Mesodermal cell (in vitro differentiated cells): ENCODE measurements at regions not wholly inside any gene's neighbourhood (a gene's known extent, or its start where the extent isn't known, plus 50 kb on each side); places are given as distances from the start of the nearest gene placed in this dataset.

ENCODE experiments used
- H3K27ac ChIP-seq: 2 replicates; pipeline ENCODE4 v1.7.0; 2013; ENCODE audit warnings: mild to moderate bottlenecking, low read depth, low read length, moderate library complexity; ENCODE audit not compliant: severe bottlenecking
- H3K36me3 ChIP-seq: 2 replicates; pipeline ENCODE4 v1.7.1; 2013; ENCODE audit warnings: mild to moderate bottlenecking, low read length, moderate library complexity; ENCODE audit not compliant: control insufficient read depth, insufficient read depth
- H3K4me1 ChIP-seq: one replicate; pipeline ENCODE4 v1.7.1; 2013; ENCODE audit warnings: mild to moderate bottlenecking, low read length; ENCODE audit not compliant: insufficient read depth, control insufficient read depth, poor library complexity, severe bottlenecking
- H3K4me3 ChIP-seq: 2 replicates; pipeline ENCODE4 v1.7.0; 2013; ENCODE audit warnings: low read length, control low read depth, mild to moderate bottlenecking; ENCODE audit not compliant: insufficient read depth, poor library complexity, severe bottlenecking; ENCODE audit errors: extremely low read depth
- H3K9me3 ChIP-seq: 2 replicates; pipeline ENCODE4 v1.7.1; 2013; ENCODE audit warnings: mild to moderate bottlenecking, low read length, moderate library complexity; ENCODE audit not compliant: control insufficient read depth
- WGBS, 2 experiments: methylation state at CpG; one replicate each; pipeline ENCODE4 v1.1.5; 2013; ENCODE audit warnings: missing lambda C conversion rate in 2 of 2; ENCODE audit not compliant: insufficient coverage in 2 of 2; 5-methylcytosine and 5-hydroxymethylcytosine counted together

- WGBS, 2 experiments = 64 to 70% methylated on average over 10 to 12 of the region's 12 CpGs
- peak overlapping the region; percentile 86 for H3K27ac ChIP-seq
Observed at GRCh38 chr1:58902830-58903513, 119.1 kb upstream of the JUN start.

GRCh38 chr1:58903514-58904298, 119.9 kb upstream of the JUN start:
- WGBS, 2 experiments = 3 to 6% methylated on average over 49 to 55 of the region's 70 CpGs
- Histone ChIP-seq H3K4me1 (peaks cover 34% of the 10 kb centered on the region), H3K36me3 (no peaks in the 10 kb centered on the region), H3K4me3 (peak overlapping the region; percentile 41), H3K27ac (peak overlapping the region; percentile 86), H3K9me3 (no peaks in the 10 kb centered on the region)

More at GRCh38 chr1:58902830-58903513, 119.1 kb upstream of the JUN start:
- Histone ChIP-seq H3K9me3 (no peaks in the 10 kb centered on the region), H3K36me3 (no peaks in the 10 kb centered on the region), H3K4me3 (peak overlapping the region; percentile 41), H3K4me1 (peaks cover 37% of the 10 kb centered on the region)

GRCh38 chr1:58904299-58905125, 120.7 kb upstream of the JUN start:
- WGBS, 2 experiments = 0 to 79% methylated on average over 1 to 4 of the region's 8 CpGs
- H3K27ac ChIP-seq = peak overlapping the region; percentile 86

GRCh38 chr1:58905126-58905490, 121.3 kb upstream of the JUN start:
- H3K36me3 ChIP-seq = no peaks in the 10 kb centered on the region
- no peak overlapping the region for H3K27ac ChIP-seq
- WGBS, 2 experiments = 89 to 100% methylated on average over 3 of the region's 3 CpGs
- no peak overlapping the region for H3K4me3 ChIP-seq
- H3K4me1 ChIP-seq = peaks cover 31% of the 10 kb centered on the region
- H3K9me3 ChIP-seq = no peaks in the 10 kb centered on the region

More at GRCh38 chr1:58904299-58905125, 120.7 kb upstream of the JUN start:
- Histone ChIP-seq H3K36me3 (no peaks in the 10 kb centered on the region), H3K9me3 (no peaks in the 10 kb centered on the region), H3K4me1 (peaks cover 34% of the 10 kb centered on the region), H3K4me3 (peak overlapping the region; percentile 41)

GRCh38 chr1:58905628-58906221, 121.9 kb upstream of the JUN start:
- H3K27ac ChIP-seq = no peak overlapping the region
- WGBS, 2 experiments = 80 to 94% methylated on average over 3 of the region's 3 CpGs
- no peaks in the 10 kb centered on the region for H3K36me3 ChIP-seq
- peaks cover 25% of the 10 kb centered on the region for H3K4me1 ChIP-seq
- no peaks in the 10 kb centered on the region for H3K9me3 ChIP-seq
- no peak overlapping the region for H3K4me3 ChIP-seq

- no peak overlapping the region for H3K27ac ChIP-seq
- peaks cover 24% of the 10 kb centered on the region for H3K4me1 ChIP-seq
- no peaks in the 10 kb centered on the region for H3K36me3 ChIP-seq
- H3K4me3 ChIP-seq = no peak overlapping the region
- no peaks in the 10 kb centered on the region for H3K9me3 ChIP-seq
- 79 to 90% methylated on average over 2 to 3 of the region's 3 CpGs for WGBS, 2 experiments
Observed at GRCh38 chr1:58907398-58907797, 123.6 kb upstream of the JUN start.

DNA sequence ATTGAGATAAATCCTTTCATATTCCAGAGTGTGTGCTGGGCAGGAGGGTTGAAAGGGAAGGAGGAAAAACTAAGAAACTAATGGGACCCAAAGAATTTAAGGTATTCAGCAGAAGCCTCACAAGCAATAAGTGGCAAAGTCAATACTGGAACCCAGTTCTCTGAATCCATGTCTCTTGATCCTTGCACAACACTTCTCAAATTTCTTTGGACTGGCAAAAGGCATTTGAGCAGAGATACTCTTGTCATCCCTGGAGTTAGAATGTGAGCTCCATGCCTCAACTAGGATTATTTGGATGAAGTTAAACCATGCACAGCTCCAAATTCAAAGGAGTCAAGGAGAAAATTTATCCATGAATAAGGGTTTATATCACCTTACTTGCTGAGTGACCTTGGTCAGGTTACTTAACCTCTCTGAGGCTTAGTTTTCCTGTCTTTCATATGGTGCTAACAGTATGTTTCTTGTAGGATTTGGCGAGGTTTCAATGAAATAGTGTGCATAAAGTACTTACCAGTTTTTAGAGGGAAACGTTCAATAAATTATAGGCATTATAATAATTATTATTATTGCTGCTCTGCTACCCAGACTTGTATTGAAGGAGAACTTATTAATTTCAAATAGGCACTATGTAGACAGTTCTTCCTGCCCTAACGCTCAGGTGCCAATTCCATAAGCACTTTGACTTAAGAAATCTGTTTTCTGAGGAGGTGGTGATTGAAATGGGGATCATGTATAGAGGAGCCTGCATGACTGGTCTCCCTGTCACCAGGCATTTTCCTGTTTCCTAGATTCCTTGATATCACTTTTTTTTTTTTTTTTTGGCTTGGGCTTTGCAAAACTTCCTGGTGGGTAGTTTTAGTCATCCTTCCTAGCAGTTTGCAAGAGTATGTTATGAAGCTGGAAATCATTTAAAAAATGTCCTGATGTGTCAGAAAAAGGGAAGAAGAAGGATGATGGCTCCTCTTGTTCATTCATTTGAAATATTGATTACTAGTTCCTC, 125.0 kb upstream of the JUN start:
- Histone ChIP-seq H3K36me3 (no peaks in the 10 kb centered on the region), H3K9me3 (no peaks in the 10 kb centered on the region), H3K4me3 (no peak overlapping the region), H3K27ac (no peak overlapping the region), H3K4me1 (peaks cover 20% of the 10 kb centered on the region)
- WGBS, 2 experiments = 86% methylated on average over 1 of the region's 3 CpGs; no CpG with 5 or more reads in 1 of the 2 experiments

DNA sequence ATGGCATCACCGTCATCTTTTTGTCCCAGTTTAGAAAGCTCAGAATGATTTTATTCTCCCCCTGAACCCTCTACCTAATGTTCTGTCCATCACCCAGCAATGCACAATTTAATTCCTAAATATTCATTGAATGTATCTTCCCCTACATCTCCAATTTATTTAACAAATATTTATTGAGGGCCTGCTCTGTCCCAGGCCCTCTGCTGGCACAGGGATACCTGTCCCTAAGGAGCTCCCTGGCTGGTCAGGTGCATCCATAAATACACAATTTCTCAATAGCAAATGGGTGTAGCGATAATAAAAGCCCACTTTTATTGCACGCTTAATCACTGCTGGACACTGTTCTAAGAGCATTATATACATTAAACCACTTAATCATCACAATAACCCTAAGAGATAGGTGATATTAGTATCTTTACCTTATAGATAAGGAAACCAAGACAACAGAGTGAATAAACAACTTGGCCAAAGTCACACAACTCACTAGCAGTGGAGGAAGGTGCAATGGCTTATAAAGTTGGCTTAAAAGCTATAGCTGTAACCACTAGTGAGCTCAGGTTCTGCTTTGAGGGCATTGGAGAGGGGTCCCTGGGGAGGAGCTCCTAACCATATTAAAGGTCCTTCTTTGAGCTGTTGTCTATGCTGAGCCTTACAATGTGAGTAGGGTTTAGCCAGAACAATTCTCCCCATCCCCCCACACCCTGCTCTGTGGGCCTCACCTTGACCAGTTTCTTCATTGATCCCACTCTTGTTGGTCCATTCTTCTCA, 126.3 kb upstream of the JUN start:
- Histone ChIP-seq H3K9me3 (peaks cover 1% of the 10 kb centered on the region), H3K4me1 (peaks cover 20% of the 10 kb centered on the region), H3K36me3 (no peaks in the 10 kb centered on the region), H3K27ac (no peak overlapping the region), H3K4me3 (no peak overlapping the region)
- WGBS, 2 experiments = 100% methylated on average over 1 to 2 of the region's 3 CpGs

DNA sequence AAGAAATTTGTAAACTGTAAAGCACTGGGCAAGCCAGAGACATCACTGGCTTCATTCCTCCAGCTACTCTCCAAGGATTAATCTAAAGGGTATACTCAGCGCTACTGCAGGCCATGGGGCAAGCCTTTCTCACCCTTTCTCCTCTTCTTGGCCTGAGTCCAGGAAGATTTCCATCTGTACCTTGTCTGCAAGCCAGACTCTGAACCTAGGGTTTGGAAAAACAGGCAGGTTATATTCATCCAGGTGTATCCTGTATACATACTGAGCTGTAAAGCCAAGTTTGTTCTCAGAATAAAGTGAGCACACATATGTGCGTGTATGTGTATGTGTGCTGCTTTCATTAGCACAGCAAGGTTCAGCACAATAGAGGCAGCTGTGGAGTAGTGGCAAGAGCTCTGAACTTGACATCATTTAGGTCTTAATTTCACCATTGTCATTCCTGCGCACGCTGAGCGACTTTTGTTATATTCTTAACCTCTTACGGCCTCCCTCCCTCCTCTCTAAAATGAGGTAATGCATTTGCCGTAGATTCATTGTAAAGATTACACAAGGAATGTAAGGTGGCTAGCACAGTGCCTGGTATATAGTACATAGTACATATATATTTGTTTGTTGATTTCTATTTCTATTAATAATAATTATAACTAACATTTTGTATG, 128.1 kb upstream of the JUN start:
- peaks cover 4% of the 10 kb centered on the region for H3K9me3 ChIP-seq
- H3K27ac ChIP-seq = no peak overlapping the region
- no peaks in the 10 kb centered on the region for H3K36me3 ChIP-seq
- 85 to 98% methylated on average over 2 to 6 of the region's 7 CpGs for WGBS, 2 experiments
- peaks cover 14% of the 10 kb centered on the region for H3K4me1 ChIP-seq
- no peak overlapping the region for H3K4me3 ChIP-seq
